Right atrium auricular region (tissue), 2 donors: ENCODE measurements at regions not wholly inside any gene's neighbourhood (a gene's known extent, or its start where the extent isn't known, plus 50 kb on each side); places are given as distances from the start of the nearest gene placed in this dataset.

Experiments used
- DNase-seq: peaks from one replicate; pipeline ENCODE4 v3.0.0-alpha.2; 2019; ENCODE audit warnings: low spot score
- H3K27ac ChIP-seq, 2 donors: fragments of 200-600 bp; sonication (generic); 1 replicate in 1 of 2; 2 replicates in 1 of 2; pipeline ENCODE4 v1.5.1; 2016 to 2019
- H3K27me3 ChIP-seq, 2 donors: fragments of 200-600 bp; sonication (generic); one replicate each; pipeline versions ENCODE4 v1.5.1 to v1.6.0; 2017 to 2019
- H3K36me3 ChIP-seq: fragments of 200-600 bp; sonication (generic); one replicate; pipeline ENCODE4 v1.5.1; 2016
- H3K4me1 ChIP-seq, 2 donors: fragments of 200-600 bp; sonication (generic); one replicate each; pipeline versions ENCODE4 v1.5.1 to v1.6.0; 2017 to 2019
- H3K4me3 ChIP-seq, 2 donors: fragments of 200-600 bp; sonication (generic); 1 replicate in 1 of 2; 2 replicates in 1 of 2; pipeline ENCODE4 v1.5.1; 2017 to 2019; ENCODE audit warnings: mild to moderate bottlenecking in 1 of 2, moderate library complexity in 1 of 2
- H3K9me3 ChIP-seq, 2 donors: fragments of 200-600 bp; sonication (generic); one replicate each; pipeline ENCODE4 v1.5.1; 2019
- TF ChIP-seq, protein P1 (sequence below), 2 donors: fragments of 200-600 bp; sonication (generic); IDR thresholded peaks; one replicate each; pipeline ENCODE4 v1.5.1; 2019; ENCODE audit warnings: antibody characterized with exemption in 2 of 2

DNA sequence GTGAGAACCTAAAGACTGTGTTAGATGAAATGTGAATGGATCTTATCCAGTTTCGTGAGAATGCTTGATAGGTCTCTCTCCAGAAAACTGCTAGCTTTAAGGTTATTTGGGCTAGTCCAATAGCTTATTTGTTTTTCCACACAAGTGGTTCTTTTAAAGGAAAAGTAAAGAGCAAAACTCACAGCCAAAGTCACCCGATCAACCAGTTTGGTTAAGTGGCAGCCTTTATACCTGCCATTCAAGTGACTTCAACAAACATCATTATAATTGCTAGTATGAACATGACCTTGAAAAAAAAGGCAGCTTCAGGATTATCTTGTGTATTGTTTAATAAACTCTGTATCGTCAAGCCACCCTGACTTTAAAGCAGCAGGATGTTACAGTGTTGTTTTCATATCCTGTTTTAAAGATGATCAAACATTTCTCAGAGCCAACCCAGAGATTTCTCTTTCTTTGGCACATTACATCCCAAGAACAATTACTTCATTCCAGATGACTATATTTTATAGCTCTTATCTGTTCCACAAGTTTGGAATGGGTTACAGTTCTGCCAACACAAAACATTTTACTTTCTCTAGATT lies 253.4 kb downstream of the EPHA7 start:
- no peak overlapping the region for H3K4me3 ChIP-seq
- H3K27ac ChIP-seq, result no peak overlapping the region
- H3K9me3 ChIP-seq, result no peaks in the 10 kb centered on the region
- DNase-seq, result no peak
- H3K4me1 ChIP-seq, result no peaks in the 10 kb centered on the region
- no peaks in the 10 kb centered on the region for H3K36me3 ChIP-seq
- H3K27me3 ChIP-seq, result no peaks in the 10 kb centered on the region
- TF ChIP-seq, protein P1, sequence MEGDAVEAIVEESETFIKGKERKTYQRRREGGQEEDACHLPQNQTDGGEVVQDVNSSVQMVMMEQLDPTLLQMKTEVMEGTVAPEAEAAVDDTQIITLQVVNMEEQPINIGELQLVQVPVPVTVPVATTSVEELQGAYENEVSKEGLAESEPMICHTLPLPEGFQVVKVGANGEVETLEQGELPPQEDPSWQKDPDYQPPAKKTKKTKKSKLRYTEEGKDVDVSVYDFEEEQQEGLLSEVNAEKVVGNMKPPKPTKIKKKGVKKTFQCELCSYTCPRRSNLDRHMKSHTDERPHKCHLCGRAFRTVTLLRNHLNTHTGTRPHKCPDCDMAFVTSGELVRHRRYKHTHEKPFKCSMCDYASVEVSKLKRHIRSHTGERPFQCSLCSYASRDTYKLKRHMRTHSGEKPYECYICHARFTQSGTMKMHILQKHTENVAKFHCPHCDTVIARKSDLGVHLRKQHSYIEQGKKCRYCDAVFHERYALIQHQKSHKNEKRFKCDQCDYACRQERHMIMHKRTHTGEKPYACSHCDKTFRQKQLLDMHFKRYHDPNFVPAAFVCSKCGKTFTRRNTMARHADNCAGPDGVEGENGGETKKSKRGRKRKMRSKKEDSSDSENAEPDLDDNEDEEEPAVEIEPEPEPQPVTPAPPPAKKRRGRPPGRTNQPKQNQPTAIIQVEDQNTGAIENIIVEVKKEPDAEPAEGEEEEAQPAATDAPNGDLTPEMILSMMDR (IDR thresholded peaks at IDR 0.05), result no peak

GRCh38 chr6:93164781-93165180 lies 254.6 kb downstream of the EPHA7 start:
- no peak for DNase-seq
- no peaks in the 10 kb centered on the region for H3K27me3 ChIP-seq
- no peak overlapping the region for H3K27ac ChIP-seq
- H3K4me3 ChIP-seq, result no peak overlapping the region
- H3K36me3 ChIP-seq, result no peaks in the 10 kb centered on the region
- TF ChIP-seq, protein P1 (IDR thresholded peaks at IDR 0.05), result no peak
- H3K9me3 ChIP-seq, result no peaks in the 10 kb centered on the region
- H3K4me1 ChIP-seq, result no peaks in the 10 kb centered on the region

GRCh38 chr6:93163146-93163545 lies 256.2 kb downstream of the EPHA7 start:
- Histone ChIP-seq H3K27ac (no peak overlapping the region), H3K4me1 (no peaks in the 10 kb centered on the region), H3K9me3 (no peaks in the 10 kb centered on the region), H3K36me3 (no peaks in the 10 kb centered on the region), H3K27me3 (no peaks in the 10 kb centered on the region), H3K4me3 (no peak overlapping the region)
- DNase-seq, result no peak
- TF ChIP-seq, protein P1 (IDR thresholded peaks at IDR 0.05), result no peak

DNA sequence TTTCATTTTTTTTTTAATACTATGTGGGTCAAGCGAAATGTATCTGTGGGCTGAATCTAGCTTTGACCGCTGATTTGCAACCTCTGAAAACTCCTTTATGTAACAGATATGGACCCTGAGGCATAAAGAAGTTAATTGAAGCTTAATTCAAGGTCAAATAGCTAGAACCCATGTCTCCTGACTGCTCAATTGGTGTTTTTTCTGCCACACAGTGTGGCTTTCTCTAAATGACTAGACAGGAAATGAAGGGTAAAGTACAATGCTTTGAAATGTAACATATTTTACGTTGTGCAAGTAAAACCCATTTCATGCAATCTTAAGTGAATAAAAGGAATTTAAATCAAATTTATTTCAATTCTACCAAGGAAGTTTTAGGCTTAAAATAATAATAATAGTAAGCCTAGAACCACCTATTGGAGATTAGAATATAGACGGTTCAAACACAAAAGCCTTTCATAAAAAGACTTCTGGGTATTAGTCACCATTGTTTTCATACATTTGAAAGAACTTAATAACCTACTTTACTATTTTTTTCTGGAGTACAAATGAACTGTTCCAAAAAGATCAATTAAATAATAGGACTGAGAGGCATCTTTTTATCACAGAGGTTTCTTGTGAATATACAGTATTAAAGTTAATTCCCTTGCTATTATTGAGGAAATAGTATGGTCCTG lies 279.8 kb downstream of the EPHA7 start:
- Histone ChIP-seq H3K9me3 (no peaks in the 10 kb centered on the region), H3K27ac (no peak overlapping the region), H3K27me3 (no peaks in the 10 kb centered on the region), H3K4me1 (no peaks in the 10 kb centered on the region), H3K36me3 (no peaks in the 10 kb centered on the region), H3K4me3 (no peak overlapping the region)
- TF ChIP-seq, protein P1 (IDR thresholded peaks at IDR 0.05), result no peak
- no peak for DNase-seq

GRCh38 chr6:93136111-93136510 lies 283.2 kb downstream of the EPHA7 start:
- no peaks in the 10 kb centered on the region for H3K36me3 ChIP-seq

More at GRCh38 chr6:93136111-93136510, 283.2 kb downstream of the EPHA7 start:
- DNase-seq, result no peak
- TF ChIP-seq, protein P1 (IDR thresholded peaks at IDR 0.05), result no peak
- H3K4me3 ChIP-seq, result no peak overlapping the region
- no peak overlapping the region for H3K27ac ChIP-seq
- H3K9me3 ChIP-seq, result no peaks in the 10 kb centered on the region
- H3K27me3 ChIP-seq, result no peaks in the 10 kb centered on the region
- no peaks in the 10 kb centered on the region for H3K4me1 ChIP-seq
